Left lobe of liver (tissue), 2 donors: ENCODE measurements at regions not wholly inside any gene's neighbourhood (a gene's known extent, or its start where the extent isn't known, plus 50 kb on each side); places are given as distances from the start of the nearest gene placed in this dataset.

Source experiments
- ATAC-seq: fragments of 200-7000 bp; cut with Tn5 transposase; one replicate; pipeline ENCODE4 v1.9.1; 2020; ENCODE audit warnings: mild to moderate bottlenecking, moderate library complexity
- DNase-seq: peaks from one replicate; pipeline ENCODE4 v3.0.0-alpha.2; 2020; ENCODE audit warnings: low spot score
- donor health status: DM: no; HTN: no; CAD: no; lungs with moderate emphysema.
- donor health status: DM: no; HTN: yes; CAD: no.

- DNase-seq (no peak), ATAC-seq (no peak)
Observed at GRCh38 chr7:38002689-38003088, 82.2 kb downstream of the EPDR1 start.

- no peak for ATAC-seq
- DNase-seq, result no peak
Observed at GRCh38 chr7:38006559-38006958, 86.1 kb downstream of the EPDR1 start.

- ATAC-seq (no peak), DNase-seq (no peak)
Observed at GRCh38 chr7:38007096-38007495, 86.7 kb downstream of the EPDR1 start.

GRCh38 chr7:38013246-38013645 lies 92.8 kb downstream of the EPDR1 start:
- DNase-seq, result no peak

GRCh38 chr7:38016567-38016966 lies 96.1 kb downstream of the EPDR1 start:
- DNase-seq, result no peak
- ATAC-seq, result no peak

More at GRCh38 chr7:38013246-38013645, 92.8 kb downstream of the EPDR1 start:
- ATAC-seq, result no peak

GRCh38 chr7:38017320-38017719 lies 96.9 kb downstream of the EPDR1 start:
- DNase-seq, result no peak
- ATAC-seq, result no peak

- DNase-seq, result no peak
- ATAC-seq, result no peak
Observed at GRCh38 chr7:38020121-38020785, 99.8 kb downstream of the EPDR1 start.

GRCh38 chr7:38021892-38022291 lies 101.5 kb downstream of the EPDR1 start:
- ATAC-seq, result no peak
- DNase-seq, result no peak

- no peak for ATAC-seq
- no peak for DNase-seq
Observed at GRCh38 chr7:38025815-38026214, 105.4 kb downstream of the EPDR1 start.

GRCh38 chr7:38027884-38028455 lies 107.5 kb downstream of the EPDR1 start:
- ATAC-seq, result no peak
- no peak for DNase-seq

- DNase-seq (no peak), ATAC-seq (no peak)
Observed at GRCh38 chr7:38034062-38034908, 113.8 kb downstream of the EPDR1 start.

- DNase-seq (no peak), ATAC-seq (no peak)
Observed at GRCh38 chr7:38040831-38041230, 120.4 kb downstream of the EPDR1 start.

GRCh38 chr7:38049679-38050078 lies 128.4 kb upstream of the STARD3NL start:
- ATAC-seq (no peak), DNase-seq (no peak)

- no peak for DNase-seq
- ATAC-seq, result no peak
Observed at GRCh38 chr7:38051311-38051710, 126.7 kb upstream of the STARD3NL start.

GRCh38 chr7:38051786-38052185 lies 126.3 kb upstream of the STARD3NL start:
- no peak for ATAC-seq
- no peak for DNase-seq

- DNase-seq, result no peak
- ATAC-seq, result no peak
Observed at GRCh38 chr7:38052786-38053185, 125.3 kb upstream of the STARD3NL start.

GRCh38 chr7:38054199-38054598 lies 123.8 kb upstream of the STARD3NL start:
- DNase-seq (no peak), ATAC-seq (no peak)

- DNase-seq, result no peak
- no peak for ATAC-seq
Observed at GRCh38 chr7:38057829-38058228, 120.2 kb upstream of the STARD3NL start.

GRCh38 chr7:38060116-38060515 lies 117.9 kb upstream of the STARD3NL start:
- ATAC-seq (no peak), DNase-seq (no peak)

- ATAC-seq (no peak), DNase-seq (no peak)
Observed at GRCh38 chr7:38060637-38061036, 117.4 kb upstream of the STARD3NL start.

GRCh38 chr7:38066391-38066790 lies 111.7 kb upstream of the STARD3NL start:
- ATAC-seq, result no peak

GRCh38 chr7:38068461-38068860 lies 109.6 kb upstream of the STARD3NL start:
- ATAC-seq, result no peak
- no peak for DNase-seq

More at GRCh38 chr7:38066391-38066790, 111.7 kb upstream of the STARD3NL start:
- no peak for DNase-seq
